ENCODE measurements at regions not wholly inside any gene's neighbourhood (a gene's known extent, or its start where the extent isn't known, plus 50 kb on each side); places are given as distances from the start of the nearest gene placed in this dataset.

GRCh38 chr13:79267560-79267959 is 138.5 kb downstream of the RBM26 start:
- no peak for FAIRE-seq

GRCh38 chr13:79258489-79258888 is 147.6 kb downstream of the RBM26 start:
- no peak for FAIRE-seq

- FAIRE-seq, result no peak
Observed at GRCh38 chr13:79246578-79246949, 159.5 kb downstream of the RBM26 start.

GRCh38 chr13:79245937-79246577 is 160.0 kb downstream of the RBM26 start:
- no peak for FAIRE-seq

- no peak for FAIRE-seq
Observed at GRCh38 chr13:79241697-79242096, 164.4 kb downstream of the RBM26 start.

- no peak for FAIRE-seq
Observed at GRCh38 chr13:79237981-79238380, 168.1 kb downstream of the RBM26 start.

- no peak for FAIRE-seq
Observed at GRCh38 chr13:79231887-79232286, 174.2 kb downstream of the RBM26 start.

- FAIRE-seq, result no peak
Observed at GRCh38 chr13:79229761-79230160, 176.3 kb downstream of the RBM26 start.

GRCh38 chr13:79228972-79229371 is 177.1 kb downstream of the RBM26 start:
- FAIRE-seq, result no peak

GRCh38 chr13:79227418-79227817 is 178.6 kb downstream of the RBM26 start:
- no peak for FAIRE-seq

GRCh38 chr13:79226938-79227337 is 179.1 kb downstream of the RBM26 start:
- FAIRE-seq, result no peak

GRCh38 chr13:79226250-79226649 is 179.8 kb downstream of the RBM26 start:
- peak; percentile 28 for FAIRE-seq

- FAIRE-seq, result no peak
Observed at GRCh38 chr13:79225487-79226232, 180.4 kb downstream of the RBM26 start.

GRCh38 chr13:79222427-79223205 is 183.4 kb downstream of the RBM26 start:
- no peak for FAIRE-seq

GRCh38 chr13:79212064-79212619 is 193.9 kb downstream of the RBM26 start:
- no peak for FAIRE-seq

- no peak for FAIRE-seq
Observed at GRCh38 chr13:79211377-79211776, 194.7 kb downstream of the RBM26 start.

GRCh38 chr13:79197933-79198332 is 208.1 kb downstream of the RBM26 start:
- no peak for FAIRE-seq

- no peak for FAIRE-seq
Observed at GRCh38 chr13:79196843-79197242, 209.2 kb downstream of the RBM26 start.

GRCh38 chr13:79196366-79196765 is 209.7 kb downstream of the RBM26 start:
- no peak for FAIRE-seq

GRCh38 chr13:79194727-79195126 is 211.3 kb downstream of the RBM26 start:
- no peak for FAIRE-seq

GRCh38 chr13:79194272-79194671 is 211.8 kb downstream of the RBM26 start:
- FAIRE-seq, result no peak

GRCh38 chr13:79191501-79191900 is 214.6 kb downstream of the RBM26 start:
- FAIRE-seq, result no peak

- FAIRE-seq, result no peak
Observed at GRCh38 chr13:79190932-79191331, 215.1 kb downstream of the RBM26 start.

All from colon (tissue), 2 donors.